Smooth muscle cell (in vitro differentiated cells): ENCODE measurements at regions not wholly inside any gene's neighbourhood (a gene's known extent, or its start where the extent isn't known, plus 50 kb on each side); places are given as distances from the start of the nearest gene placed in this dataset.

Experiments
- DNase-seq: peaks from one replicate; lab custom pipeline; 2025; ENCODE audit not compliant: unreplicated experiment; lab: John Stamatoyannopoulos, UW
- H2AFZ ChIP-seq: fragments of 200-600 bp; sonication (generic); 2 replicates; pipeline ENCODE4 v1.6.0; 2016; ENCODE audit warnings: antibody characterized with exemption, low read depth, mild to moderate bottlenecking
- H3F3A ChIP-seq: fragments of 200-600 bp; sonication (generic); 2 replicates; pipeline ENCODE4 v1.6.0; 2017; ENCODE audit warnings: antibody characterized with exemption, low read depth
- H3K27ac ChIP-seq: fragments of 200-600 bp; sonication (generic); 2 replicates; pipeline ENCODE4 v1.5.1; 2016; ENCODE audit warnings: low read depth, mild to moderate bottlenecking
- H3K27me3 ChIP-seq: fragments of 200-600 bp; sonication (generic); 2 replicates; pipeline ENCODE4 v1.6.1; 2016; ENCODE audit warnings: low read depth, mild to moderate bottlenecking
- H3K36me3 ChIP-seq: fragments of 200-600 bp; sonication (generic); 2 replicates; pipeline ENCODE4 v1.5.1; 2016; ENCODE audit warnings: low read depth
- H3K4me1 ChIP-seq: fragments of 200-600 bp; sonication (generic); 2 replicates; pipeline ENCODE4 v1.5.1; 2016; ENCODE audit warnings: low read depth
- H3K4me2 ChIP-seq: fragments of 200-600 bp; sonication (generic); 2 replicates; pipeline ENCODE4 v1.6.0; 2016; ENCODE audit warnings: mild to moderate bottlenecking
- H3K4me3 ChIP-seq: fragments of 200-600 bp; sonication (generic); 2 replicates; pipeline ENCODE4 v1.5.1; 2016; ENCODE audit warnings: mild to moderate bottlenecking
- H3K79me2 ChIP-seq: fragments of 200-600 bp; sonication (generic); 2 replicates; pipeline ENCODE4 v1.6.0; 2016; ENCODE audit warnings: low read depth, mild to moderate bottlenecking
- H3K9ac ChIP-seq: fragments of 200-600 bp; sonication (generic); 2 replicates; pipeline ENCODE4 v1.6.0; 2016; ENCODE audit warnings: low read depth
- H3K9me3 ChIP-seq: fragments of 200-600 bp; sonication (generic); replicated peaks from 2 replicates; pipeline ENCODE4 v1.5.1; 2016; ENCODE audit warnings: low read depth
- H4K20me1 ChIP-seq: fragments of 200-600 bp; sonication (generic); 2 replicates; pipeline ENCODE4 v1.6.0; 2016; ENCODE audit warnings: low read depth
- WGBS: methylation state at CpG from one replicate; pipeline ENCODE4 v1.1.7; 2016; ENCODE audit warnings: low lambda C conversion rate; 5-methylcytosine and 5-hydroxymethylcytosine counted together
- TF ChIP-seq, protein P1 (sequence below): fragments of 200-600 bp; sonication (generic); IDR thresholded peaks from 2 replicates; pipeline ENCODE4 v1.5.1; 2017; ENCODE audit warnings: borderline replicate concordance, mild to moderate bottlenecking, antibody characterized with exemption; ENCODE audit not compliant: insufficient read depth, poor library complexity, severe bottlenecking

DNA sequence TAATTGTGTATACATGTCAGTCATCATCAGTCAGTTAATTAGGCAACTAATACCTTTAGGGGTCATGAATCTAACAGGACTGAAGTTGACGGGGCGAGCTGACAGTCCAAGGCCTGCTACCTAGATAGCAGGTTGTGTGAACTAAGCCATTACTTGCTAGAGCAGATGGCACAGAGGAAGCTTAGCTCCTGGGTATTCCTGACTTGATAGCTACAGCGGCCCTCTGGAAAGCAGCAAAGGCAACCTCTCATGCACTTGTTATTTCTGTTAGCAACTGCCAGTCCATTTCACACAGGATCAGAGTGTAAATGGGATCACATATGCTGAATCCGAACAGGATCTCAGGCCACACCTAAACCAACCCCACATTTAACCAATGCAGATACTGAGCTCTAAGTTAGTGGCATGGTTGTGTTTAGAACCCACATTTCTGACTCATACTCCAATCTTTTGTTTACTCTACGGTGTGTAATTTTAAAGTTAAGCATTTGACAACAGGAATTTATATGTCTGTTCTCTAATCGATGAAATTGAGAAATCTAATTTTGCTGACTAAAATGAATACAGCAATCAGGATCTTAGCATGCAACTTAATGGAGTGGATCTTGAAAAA lies 521.3 kb upstream of the ZNF608 start:
- no peak overlapping the region for H3K4me2 ChIP-seq
- TF ChIP-seq, protein P1, sequence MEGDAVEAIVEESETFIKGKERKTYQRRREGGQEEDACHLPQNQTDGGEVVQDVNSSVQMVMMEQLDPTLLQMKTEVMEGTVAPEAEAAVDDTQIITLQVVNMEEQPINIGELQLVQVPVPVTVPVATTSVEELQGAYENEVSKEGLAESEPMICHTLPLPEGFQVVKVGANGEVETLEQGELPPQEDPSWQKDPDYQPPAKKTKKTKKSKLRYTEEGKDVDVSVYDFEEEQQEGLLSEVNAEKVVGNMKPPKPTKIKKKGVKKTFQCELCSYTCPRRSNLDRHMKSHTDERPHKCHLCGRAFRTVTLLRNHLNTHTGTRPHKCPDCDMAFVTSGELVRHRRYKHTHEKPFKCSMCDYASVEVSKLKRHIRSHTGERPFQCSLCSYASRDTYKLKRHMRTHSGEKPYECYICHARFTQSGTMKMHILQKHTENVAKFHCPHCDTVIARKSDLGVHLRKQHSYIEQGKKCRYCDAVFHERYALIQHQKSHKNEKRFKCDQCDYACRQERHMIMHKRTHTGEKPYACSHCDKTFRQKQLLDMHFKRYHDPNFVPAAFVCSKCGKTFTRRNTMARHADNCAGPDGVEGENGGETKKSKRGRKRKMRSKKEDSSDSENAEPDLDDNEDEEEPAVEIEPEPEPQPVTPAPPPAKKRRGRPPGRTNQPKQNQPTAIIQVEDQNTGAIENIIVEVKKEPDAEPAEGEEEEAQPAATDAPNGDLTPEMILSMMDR, result no peak
- H3K9ac ChIP-seq, result no peak overlapping the region
- WGBS, result 79% methylated on average over 6 of the region's 6 CpGs
- H2AFZ ChIP-seq, result no peak overlapping the region
- DNase-seq, result no peak
- no peaks in the 10 kb centered on the region for H3K9me3 ChIP-seq
- no peaks in the 10 kb centered on the region for H3F3A ChIP-seq
- H3K79me2 ChIP-seq, result no peaks in the 10 kb centered on the region
- no peak overlapping the region for H3K4me3 ChIP-seq
- H3K27ac ChIP-seq, result no peak overlapping the region
- H3K4me1 ChIP-seq, result no peaks in the 10 kb centered on the region
- H4K20me1 ChIP-seq, result no peaks in the 10 kb centered on the region
- no peaks in the 10 kb centered on the region for H3K36me3 ChIP-seq
- H3K27me3 ChIP-seq, result peaks cover 4% of the 10 kb centered on the region

DNA sequence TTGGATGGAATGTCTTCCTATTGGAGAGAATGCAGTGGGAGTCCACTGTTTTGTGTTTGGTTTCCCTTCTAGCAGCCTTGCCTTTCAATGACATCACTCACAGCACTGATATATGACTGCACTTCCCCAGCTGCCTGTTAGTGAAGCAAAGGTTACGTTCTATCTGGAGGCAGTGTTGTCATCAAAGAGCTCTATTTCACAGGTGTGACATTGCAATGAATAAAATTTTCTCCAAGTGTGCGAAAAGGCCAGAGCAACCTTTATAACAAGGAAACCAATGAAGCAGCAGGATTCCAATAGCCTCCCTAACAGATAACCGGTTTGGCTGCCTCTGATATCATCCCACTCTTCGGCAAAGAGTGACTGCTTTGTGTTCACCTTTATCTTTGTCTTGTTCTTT lies 523.5 kb upstream of the ZNF608 start:
- no peak overlapping the region for H3K4me3 ChIP-seq
- H3K4me2 ChIP-seq, result no peak overlapping the region
- H2AFZ ChIP-seq, result no peak overlapping the region
- H3K36me3 ChIP-seq, result no peaks in the 10 kb centered on the region
- no peaks in the 10 kb centered on the region for H3K79me2 ChIP-seq
- DNase-seq, result no peak
- peak overlapping the region; percentile 44 for H3K27ac ChIP-seq
- H3K4me1 ChIP-seq, result peaks cover 9% of the 10 kb centered on the region
- H3K9ac ChIP-seq, result no peak overlapping the region
- H3F3A ChIP-seq, result no peaks in the 10 kb centered on the region
- H3K9me3 ChIP-seq, result no peaks in the 10 kb centered on the region
- peaks cover 4% of the 10 kb centered on the region for H3K27me3 ChIP-seq
- TF ChIP-seq, protein P1, result no peak
- WGBS, result 69% methylated on average over 4 of the region's 4 CpGs
- H4K20me1 ChIP-seq, result no peaks in the 10 kb centered on the region

DNA sequence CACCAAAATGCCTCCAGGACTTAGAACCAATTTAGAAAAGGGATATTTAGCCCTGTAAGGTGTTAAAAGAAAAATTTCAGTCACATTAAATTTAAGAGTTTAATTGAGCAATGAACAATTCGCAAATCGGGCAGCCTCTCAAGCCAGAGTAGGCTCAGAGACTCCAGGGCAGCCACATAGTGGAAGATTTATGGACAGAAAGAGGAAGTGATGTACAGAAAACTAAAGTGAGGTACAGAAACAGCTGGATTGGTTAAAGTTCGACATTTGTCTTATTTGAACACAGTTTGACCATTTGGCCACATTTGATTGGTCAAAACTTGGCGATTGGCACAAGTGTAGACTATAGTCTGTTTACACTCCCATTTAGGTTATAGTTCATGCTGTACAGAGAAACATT lies 525.9 kb upstream of the ZNF608 start:
- no peak overlapping the region for H3K9ac ChIP-seq

More for the DNA sequence above, 525.9 kb upstream of the ZNF608 start:
- H3K9me3 ChIP-seq, result no peaks in the 10 kb centered on the region
- H3K4me1 ChIP-seq, result peaks cover 10% of the 10 kb centered on the region
- no peaks in the 10 kb centered on the region for H3K36me3 ChIP-seq
- no peak overlapping the region for H2AFZ ChIP-seq
- H3K4me2 ChIP-seq, result no peak overlapping the region
- TF ChIP-seq, protein P1, result no peak
- H3K27ac ChIP-seq, result no peak overlapping the region
- WGBS, result 96% methylated on average over 4 of the region's 4 CpGs
- H3F3A ChIP-seq, result no peaks in the 10 kb centered on the region
- H3K4me3 ChIP-seq, result no peak overlapping the region
- no peaks in the 10 kb centered on the region for H3K79me2 ChIP-seq
- no peak for DNase-seq
- peaks cover 4% of the 10 kb centered on the region for H3K27me3 ChIP-seq
- H4K20me1 ChIP-seq, result no peaks in the 10 kb centered on the region
